VCaP (cell line): ENCODE measurements at regions not wholly inside any gene's neighbourhood (a gene's known extent, or its start where the extent isn't known, plus 50 kb on each side); places are given as distances from the start of the nearest gene placed in this dataset.

Experiments used
- H3K27ac ChIP-seq: fragments of 450-650 bp; 2 replicates; pipeline ENCODE4 v1.5.1; 2017
- CTCF ChIP-seq: fragments of 450-650 bp; conservative IDR thresholded peaks from 2 replicates; pipeline ENCODE4 v1.5.1; 2017; ENCODE audit warnings: mild to moderate bottlenecking, moderate library complexity

GRCh38 chr2:18399601-18400000 is 160.9 kb downstream of the RDH14 start:
- H3K27ac ChIP-seq: no peak overlapping the region
- TF ChIP-seq CTCF: no peak

- no peak for TF ChIP-seq CTCF
- no peak overlapping the region for H3K27ac ChIP-seq
Measured at GRCh38 chr2:18398833-18399232, 161.6 kb downstream of the RDH14 start.

- TF ChIP-seq CTCF: no peak
- H3K27ac ChIP-seq: no peak overlapping the region
Measured at GRCh38 chr2:18396329-18397010, 164.0 kb downstream of the RDH14 start.

- H3K27ac ChIP-seq: no peak overlapping the region
Measured at GRCh38 chr2:18395555-18395954, 164.9 kb downstream of the RDH14 start.

GRCh38 chr2:18387441-18388206 is 172.8 kb downstream of the RDH14 start:
- peak; percentile 86 for TF ChIP-seq CTCF
- no peak overlapping the region for H3K27ac ChIP-seq

More at GRCh38 chr2:18395555-18395954, 164.9 kb downstream of the RDH14 start:
- no peak for TF ChIP-seq CTCF

GRCh38 chr2:18384242-18384641 is 176.2 kb downstream of the RDH14 start:
- TF ChIP-seq CTCF: no peak
- no peak overlapping the region for H3K27ac ChIP-seq

- TF ChIP-seq CTCF: no peak
Measured at GRCh38 chr2:18381386-18381785, 179.1 kb downstream of the RDH14 start.

More at GRCh38 chr2:18381386-18381785, 179.1 kb downstream of the RDH14 start:
- H3K27ac ChIP-seq: no peak overlapping the region
